ENCODE measurements at regions not wholly inside any gene's neighbourhood (a gene's known extent, or its start where the extent isn't known, plus 50 kb on each side); places are given as distances from the start of the nearest gene placed in this dataset.
"Not testable (repeated sequence)": the region's sequence is repeated elsewhere in the genome, so short reads cannot be mapped to it uniquely, and the experiment has no call there.

DNA sequence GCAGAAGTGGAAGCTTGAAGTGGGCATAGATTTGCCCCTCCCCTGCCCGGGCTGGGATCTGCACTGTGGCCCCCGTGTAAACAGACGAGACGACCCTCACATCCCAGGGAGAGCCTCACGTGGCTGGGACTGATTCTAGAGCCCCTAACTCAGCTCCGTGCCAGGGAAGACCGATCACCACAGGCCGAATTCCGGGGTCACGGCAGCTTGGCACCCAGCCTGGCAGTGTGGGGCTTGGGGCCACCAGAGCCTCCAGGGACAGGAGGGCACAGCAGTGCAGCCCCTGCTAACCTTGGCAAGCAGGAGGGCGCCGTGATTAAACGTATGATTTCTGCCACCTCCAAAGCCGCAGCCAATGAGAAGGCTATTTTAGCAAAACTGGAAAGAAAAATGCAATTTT lies 198.7 kb upstream of the ZNF469 start:
- FAIRE-seq; H3K4me3 ChIP-seq (replicated peaks in 1 of 3; ENCODE audit: insufficient read depth in 1 of 3, low read depth in 1 of 3, low read length in 3 of 3); CTCF ChIA-PET; DNase-seq (ENCODE audit: low read depth, low spot score); H3K9me3 ChIP-seq (replicated peaks; ENCODE audit: control insufficient read depth, insufficient read depth, low read length); H3K9ac ChIP-seq (replicated peaks; ENCODE audit: extremely low read depth, insufficient read depth, low read length); H3K4me1 ChIP-seq (ENCODE audit: control insufficient read depth, extremely low read depth, insufficient read depth, low read length); H3K79me2 ChIP-seq (ENCODE audit: control insufficient read depth, insufficient read depth, low read length); H3K27me3 ChIP-seq (ENCODE audit: control insufficient read depth in 2 of 2, insufficient read depth in 2 of 2, low read length in 2 of 2); POLR2A ChIA-PET; dilution Hi-C loops (cut with MboI; ENCODE audit: extremely low pct_ligation_motif_present, low sequenced_read_pairs); BruUV-seq (replicated peaks); H4K20me1 ChIP-seq (replicated peaks; ENCODE audit: control insufficient read depth, extremely low read depth, insufficient read depth, low read length); H3K36me3 ChIP-seq (ENCODE audit: control insufficient read depth in 2 of 2, extremely low read depth in 1 of 2, insufficient read depth in 2 of 2, low read length in 2 of 2); intact Hi-C loops (cut with micrococcal nuclease); H3K4me2 ChIP-seq (ENCODE audit: insufficient read depth, low read length); H3K9me1 ChIP-seq (replicated peaks; ENCODE audit: control insufficient read depth, extremely low read depth, insufficient read depth, low read length); H2AFZ ChIP-seq (ENCODE audit: low read depth, low read length); H3K27ac ChIP-seq (ENCODE audit: insufficient read depth, low read depth, low read length): not testable (repeated sequence)

DNA sequence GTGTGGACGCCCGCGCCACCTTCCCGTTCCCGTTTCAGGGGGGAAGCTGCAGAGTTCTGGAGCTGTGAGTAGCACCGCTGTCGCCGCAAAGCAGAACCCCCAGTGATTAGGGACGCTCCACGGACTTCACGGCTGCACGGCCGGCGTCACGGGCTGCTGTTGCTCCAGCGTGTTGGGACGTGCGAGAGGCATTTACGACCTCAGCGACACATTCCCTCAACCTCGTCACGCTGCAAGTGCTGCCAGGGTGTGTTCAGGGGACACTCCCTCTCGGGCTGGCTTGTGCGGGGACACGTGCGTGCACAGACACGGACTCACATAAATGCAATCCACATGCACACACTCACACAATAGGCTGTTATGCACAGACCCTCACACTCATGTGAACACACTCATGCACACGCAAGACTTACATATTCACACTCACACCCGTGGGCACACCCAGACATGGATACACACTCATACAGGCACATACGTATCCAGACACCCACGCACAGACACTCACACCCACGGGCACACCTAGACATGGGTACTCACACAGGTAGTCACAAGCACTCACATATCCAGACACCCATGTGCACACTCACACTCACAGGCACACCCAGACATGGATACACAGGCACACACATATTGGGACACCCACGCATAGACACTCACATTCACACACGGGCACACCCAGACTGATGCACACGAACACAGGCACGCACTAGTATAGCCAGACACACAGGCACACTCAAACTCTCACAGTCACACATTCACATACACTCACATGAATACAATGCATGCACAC lies 198.0 kb upstream of the ZNF469 start:
- H4K20me1 ChIP-seq (replicated peaks; ENCODE audit: control insufficient read depth, extremely low read depth, insufficient read depth, low read length); H3K9me3 ChIP-seq (replicated peaks; ENCODE audit: control insufficient read depth, insufficient read depth, low read length); H3K27me3 ChIP-seq (ENCODE audit: control insufficient read depth in 2 of 2, insufficient read depth in 2 of 2, low read length in 2 of 2); H3K9ac ChIP-seq (replicated peaks; ENCODE audit: extremely low read depth, insufficient read depth, low read length); intact Hi-C loops (cut with micrococcal nuclease); CTCF ChIA-PET; H3K4me3 ChIP-seq (replicated peaks in 1 of 3; ENCODE audit: insufficient read depth in 1 of 3, low read depth in 1 of 3, low read length in 3 of 3); dilution Hi-C loops (cut with MboI; ENCODE audit: extremely low pct_ligation_motif_present, low sequenced_read_pairs); H3K27ac ChIP-seq (ENCODE audit: insufficient read depth, low read depth, low read length); H3K79me2 ChIP-seq (ENCODE audit: control insufficient read depth, insufficient read depth, low read length); H2AFZ ChIP-seq (ENCODE audit: low read depth, low read length); POLR2A ChIA-PET; DNase-seq (ENCODE audit: low read depth, low spot score); FAIRE-seq; H3K9me1 ChIP-seq (replicated peaks; ENCODE audit: control insufficient read depth, extremely low read depth, insufficient read depth, low read length); BruUV-seq (replicated peaks); H3K36me3 ChIP-seq (ENCODE audit: control insufficient read depth in 2 of 2, extremely low read depth in 1 of 2, insufficient read depth in 2 of 2, low read length in 2 of 2); H3K4me2 ChIP-seq (ENCODE audit: insufficient read depth, low read length); H3K4me1 ChIP-seq (ENCODE audit: control insufficient read depth, extremely low read depth, insufficient read depth, low read length): not testable (repeated sequence)

DNA sequence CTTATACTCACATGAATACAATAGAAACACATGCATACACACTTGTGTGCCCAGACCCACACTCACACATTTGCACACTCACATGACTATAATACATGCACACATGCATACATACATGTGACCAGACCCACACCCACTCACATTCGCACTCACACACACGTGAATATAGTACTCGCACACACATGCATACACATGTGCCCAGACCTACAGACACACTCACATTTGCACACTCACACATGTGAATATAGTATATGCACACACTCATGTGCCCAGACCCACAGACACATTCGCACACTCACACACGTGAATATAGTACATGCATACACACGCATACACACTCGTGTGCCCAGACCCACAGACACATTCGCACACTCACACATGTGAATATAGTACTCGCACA lies 197.4 kb upstream of the ZNF469 start:
- dilution Hi-C loops (cut with MboI; ENCODE audit: extremely low pct_ligation_motif_present, low sequenced_read_pairs); CTCF ChIA-PET; H3K9ac ChIP-seq (replicated peaks; ENCODE audit: extremely low read depth, insufficient read depth, low read length); H2AFZ ChIP-seq (ENCODE audit: low read depth, low read length); H4K20me1 ChIP-seq (replicated peaks; ENCODE audit: control insufficient read depth, extremely low read depth, insufficient read depth, low read length); BruUV-seq (replicated peaks); POLR2A ChIA-PET; H3K4me3 ChIP-seq (replicated peaks in 1 of 3; ENCODE audit: insufficient read depth in 1 of 3, low read depth in 1 of 3, low read length in 3 of 3); intact Hi-C loops (cut with micrococcal nuclease); H3K4me2 ChIP-seq (ENCODE audit: insufficient read depth, low read length); H3K79me2 ChIP-seq (ENCODE audit: control insufficient read depth, insufficient read depth, low read length); H3K27ac ChIP-seq (ENCODE audit: insufficient read depth, low read depth, low read length); H3K36me3 ChIP-seq (ENCODE audit: control insufficient read depth in 2 of 2, extremely low read depth in 1 of 2, insufficient read depth in 2 of 2, low read length in 2 of 2); H3K27me3 ChIP-seq (ENCODE audit: control insufficient read depth in 2 of 2, insufficient read depth in 2 of 2, low read length in 2 of 2); H3K9me3 ChIP-seq (replicated peaks; ENCODE audit: control insufficient read depth, insufficient read depth, low read length); FAIRE-seq; H3K9me1 ChIP-seq (replicated peaks; ENCODE audit: control insufficient read depth, extremely low read depth, insufficient read depth, low read length); H3K4me1 ChIP-seq (ENCODE audit: control insufficient read depth, extremely low read depth, insufficient read depth, low read length); DNase-seq (ENCODE audit: low read depth, low spot score): not testable (repeated sequence)

DNA sequence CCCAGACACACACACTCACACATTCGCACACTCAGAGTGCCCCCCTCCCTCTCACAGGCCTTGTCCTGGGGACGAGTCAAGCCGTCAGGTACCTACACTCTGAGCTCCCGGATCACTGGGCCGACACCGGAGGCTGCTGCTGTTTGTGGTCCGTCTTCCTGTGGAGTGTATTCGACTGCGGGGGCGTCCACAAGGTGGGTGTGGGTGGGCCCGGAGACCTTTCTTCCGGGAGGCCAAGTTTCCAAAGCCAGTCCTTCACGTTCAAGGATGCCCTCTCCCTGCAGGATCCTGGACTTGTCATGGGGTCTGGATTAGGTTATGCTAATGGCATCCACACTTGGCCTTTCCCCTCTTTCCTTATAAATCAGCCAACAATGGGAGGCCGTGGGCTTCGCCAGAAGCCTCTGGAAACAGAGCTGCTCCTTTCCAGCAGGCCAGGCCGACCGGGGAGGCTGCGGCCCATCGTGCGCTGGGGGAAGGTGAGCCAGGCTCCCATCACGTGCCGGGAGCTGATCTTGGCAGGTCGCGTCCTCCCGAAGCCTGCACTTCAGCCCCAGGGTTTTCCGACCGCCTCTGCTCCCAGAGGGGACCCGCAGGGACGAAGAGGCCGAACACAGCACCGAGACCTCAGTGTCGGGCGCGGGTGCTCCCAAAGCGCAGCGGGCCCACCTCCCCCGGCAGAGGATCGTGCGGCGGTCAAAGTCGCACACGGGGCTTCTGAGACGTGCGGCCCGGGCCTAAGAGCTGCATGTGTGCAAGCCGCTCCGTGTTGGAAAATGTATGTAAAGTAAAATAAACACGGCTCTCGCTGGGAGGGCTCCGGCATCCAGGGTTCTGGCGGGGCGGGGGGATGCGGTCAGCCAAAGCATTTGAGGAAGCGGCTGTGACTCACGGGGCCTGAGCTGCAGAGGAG lies 196.5 kb upstream of the ZNF469 start:
- H3K4me3 ChIP-seq (replicated peaks in 1 of 3; ENCODE audit: insufficient read depth in 1 of 3, low read depth in 1 of 3, low read length in 3 of 3); H3K79me2 ChIP-seq (ENCODE audit: control insufficient read depth, insufficient read depth, low read length); intact Hi-C loops (cut with micrococcal nuclease); H3K9me1 ChIP-seq (replicated peaks; ENCODE audit: control insufficient read depth, extremely low read depth, insufficient read depth, low read length); BruUV-seq (replicated peaks); FAIRE-seq; H3K9me3 ChIP-seq (replicated peaks; ENCODE audit: control insufficient read depth, insufficient read depth, low read length); H3K9ac ChIP-seq (replicated peaks; ENCODE audit: extremely low read depth, insufficient read depth, low read length); H3K27me3 ChIP-seq (ENCODE audit: control insufficient read depth in 2 of 2, insufficient read depth in 2 of 2, low read length in 2 of 2); H3K4me1 ChIP-seq (ENCODE audit: control insufficient read depth, extremely low read depth, insufficient read depth, low read length); H4K20me1 ChIP-seq (replicated peaks; ENCODE audit: control insufficient read depth, extremely low read depth, insufficient read depth, low read length); H3K4me2 ChIP-seq (ENCODE audit: insufficient read depth, low read length); H3K36me3 ChIP-seq (ENCODE audit: control insufficient read depth in 2 of 2, extremely low read depth in 1 of 2, insufficient read depth in 2 of 2, low read length in 2 of 2); POLR2A ChIA-PET; H3K27ac ChIP-seq (ENCODE audit: insufficient read depth, low read depth, low read length); DNase-seq (ENCODE audit: low read depth, low spot score); dilution Hi-C loops (cut with MboI; ENCODE audit: extremely low pct_ligation_motif_present, low sequenced_read_pairs); H2AFZ ChIP-seq (ENCODE audit: low read depth, low read length); CTCF ChIA-PET: not testable (repeated sequence)
